GM19043 (cell line): ENCODE measurements at regions not wholly inside any gene's neighbourhood (a gene's known extent, or its start where the extent isn't known, plus 50 kb on each side); places are given as distances from the start of the nearest gene placed in this dataset.

Experiments
- ATAC-seq: cut with Tn5 transposase; IDR thresholded peaks from one replicate; pipeline ENCODE4 v1.9.1; 2021; ENCODE audit warnings: low read depth; ENCODE audit not compliant: unreplicated experiment

- ATAC-seq = no peak
Measured at GRCh38 chr3:25252291-25252690, 175.8 kb upstream of the RARB start.

DNA sequence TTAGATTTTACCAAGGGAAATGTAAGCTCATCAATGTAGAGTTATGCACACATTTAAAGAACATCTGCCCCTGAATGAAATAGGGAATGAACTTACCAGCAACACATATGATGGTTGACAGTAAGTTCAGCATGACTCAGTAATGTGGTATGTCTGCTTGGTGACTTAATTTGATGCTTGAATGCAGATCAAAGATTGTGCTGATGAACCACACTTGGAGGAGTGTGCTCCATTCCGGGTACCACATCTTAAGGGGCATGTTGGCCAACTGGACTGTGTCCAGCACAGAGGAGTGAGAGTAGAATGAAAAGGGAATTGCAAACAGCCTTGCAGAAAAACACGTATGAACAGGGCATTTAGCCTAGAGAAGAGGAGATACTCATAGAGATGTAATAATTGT, 171.0 kb upstream of the RARB start:
- ATAC-seq = no peak

DNA sequence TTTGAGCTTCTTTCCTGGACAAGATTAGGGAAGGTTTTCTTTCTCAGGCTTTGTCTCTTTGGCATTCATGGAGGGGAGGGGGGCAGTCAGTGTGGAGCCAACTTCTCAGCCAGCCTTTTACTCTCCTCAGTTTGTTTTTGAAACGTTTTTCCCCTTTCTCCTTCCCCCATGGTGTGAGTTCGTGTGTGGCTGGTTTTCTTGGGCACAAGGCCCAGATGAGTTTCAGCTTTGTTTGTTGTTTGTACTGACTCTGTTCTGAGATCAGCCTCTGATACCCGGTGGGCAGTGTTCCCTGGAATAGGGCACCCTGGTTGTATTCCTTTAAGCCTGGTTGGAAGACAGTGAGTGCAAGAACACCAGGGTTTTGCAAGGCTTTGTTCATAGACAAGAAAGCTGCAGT, 168.2 kb upstream of the RARB start:
- ATAC-seq = no peak

- no peak for ATAC-seq
Measured at GRCh38 chr3:25262322-25262721, 165.7 kb upstream of the RARB start.

DNA sequence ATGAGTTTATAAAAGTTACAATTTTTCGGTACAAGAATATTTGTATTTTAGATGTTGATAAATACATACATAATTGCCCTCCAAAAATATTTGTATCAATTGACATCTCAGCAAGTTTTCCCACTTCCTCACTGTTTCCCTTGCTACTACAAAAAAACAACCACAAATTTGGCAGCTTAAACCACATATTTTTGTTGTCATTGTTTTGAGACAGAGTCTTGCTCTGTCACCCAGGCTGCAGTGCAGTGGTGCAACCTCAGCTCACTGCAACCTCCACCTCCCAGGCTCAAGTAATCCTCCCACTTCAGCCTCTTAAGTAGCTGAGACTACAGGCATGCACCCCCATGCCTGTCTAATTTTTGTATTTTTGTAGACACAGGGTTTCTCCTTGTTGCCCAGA, 162.8 kb upstream of the RARB start:
- no peak for ATAC-seq

DNA sequence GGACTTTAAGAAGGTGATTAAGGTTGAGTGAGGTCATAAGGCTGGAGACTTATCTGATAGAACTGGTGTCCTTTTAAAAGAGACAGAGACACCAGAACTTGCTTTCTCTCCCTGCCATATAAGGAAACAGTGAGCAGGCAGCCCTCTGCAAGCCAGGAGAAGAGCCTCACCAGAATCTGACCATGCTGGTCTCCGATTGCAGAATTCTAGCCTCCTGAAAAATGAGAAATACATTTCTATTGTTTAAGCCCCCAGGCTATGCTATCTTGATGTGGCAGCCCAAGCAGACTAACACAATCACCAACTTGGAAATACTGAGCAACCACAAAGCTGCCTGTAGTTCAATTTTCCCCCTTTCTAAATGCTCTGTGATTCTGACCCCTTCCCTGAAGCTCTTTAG, 161.4 kb upstream of the RARB start:
- no peak for ATAC-seq

- ATAC-seq = no peak
Measured at GRCh38 chr3:25272090-25272489, 156.0 kb upstream of the RARB start.

DNA sequence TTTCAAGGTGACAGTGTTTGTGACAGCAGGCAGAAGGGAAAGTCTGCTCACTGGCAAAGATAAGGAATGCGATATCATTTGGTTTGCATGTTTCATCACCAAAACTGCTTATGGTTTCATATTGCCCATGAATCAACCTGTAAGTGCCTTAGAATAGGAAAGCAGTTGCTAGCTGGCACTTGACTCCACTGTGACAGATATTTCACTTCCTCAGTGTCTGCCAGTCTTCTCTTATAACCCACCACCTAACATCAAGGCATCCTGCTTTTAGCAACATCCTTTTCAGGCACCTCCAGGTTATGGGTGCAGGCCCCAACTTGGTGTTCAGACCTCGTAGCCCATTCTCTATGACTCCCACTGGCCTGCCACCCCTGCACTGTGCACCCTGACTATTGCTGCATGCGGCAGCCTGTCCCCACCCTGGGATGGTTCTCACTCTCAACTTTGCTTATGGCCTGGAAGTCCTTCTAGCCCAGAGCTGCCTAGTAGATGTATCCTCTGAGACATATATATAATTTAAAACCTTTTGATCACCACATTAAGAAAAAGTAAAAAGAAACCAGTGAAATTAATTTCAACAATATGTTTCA, 154.4 kb upstream of the RARB start:
- ATAC-seq = no peak

DNA sequence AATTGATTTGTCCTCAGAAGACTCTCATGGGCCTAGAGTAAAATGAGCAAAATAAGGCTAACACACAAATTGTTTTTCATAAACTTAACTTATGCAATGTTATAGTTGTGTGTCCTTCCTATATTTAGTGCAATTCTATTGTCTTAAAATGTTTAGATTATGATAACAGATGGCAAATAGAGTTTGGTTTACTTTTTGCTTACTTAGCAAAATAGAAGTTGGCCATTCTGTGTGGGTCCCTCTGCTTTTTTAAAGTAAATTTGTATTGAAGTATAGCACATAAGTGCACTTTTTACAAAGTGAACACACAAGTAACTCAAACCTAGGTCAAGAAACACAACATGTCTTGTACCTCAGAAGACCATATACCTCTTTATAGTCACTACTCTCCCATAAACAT, 150.6 kb upstream of the RARB start:
- ATAC-seq = no peak

- ATAC-seq = no peak
Measured at GRCh38 chr3:25281041-25281731, 146.9 kb upstream of the RARB start.

- no peak for ATAC-seq
Measured at GRCh38 chr3:25281732-25282126, 146.3 kb upstream of the RARB start.

GRCh38 chr3:25283613-25284012, 144.4 kb upstream of the RARB start:
- no peak for ATAC-seq

DNA sequence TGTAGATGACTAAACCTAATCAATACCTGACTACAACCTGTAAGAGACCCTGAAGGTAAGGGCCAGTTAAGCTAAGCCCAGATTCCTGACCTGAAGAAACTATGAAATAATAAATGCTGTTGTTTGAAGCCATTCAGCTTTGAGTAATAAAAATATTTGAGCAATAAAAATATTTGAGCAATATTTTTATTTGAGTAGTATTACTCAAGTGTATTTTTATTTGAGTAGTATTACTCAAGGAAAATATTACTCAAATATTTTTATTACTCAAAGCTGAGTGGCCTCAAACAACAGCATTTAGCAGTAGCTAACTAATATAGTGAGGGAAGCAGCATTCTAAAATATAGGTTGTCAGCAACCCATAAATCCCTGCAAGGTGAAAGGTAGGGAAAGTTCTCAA, 143.8 kb upstream of the RARB start:
- ATAC-seq = no peak

- ATAC-seq = no peak
Measured at GRCh38 chr3:25287291-25287884, 140.7 kb upstream of the RARB start.

DNA sequence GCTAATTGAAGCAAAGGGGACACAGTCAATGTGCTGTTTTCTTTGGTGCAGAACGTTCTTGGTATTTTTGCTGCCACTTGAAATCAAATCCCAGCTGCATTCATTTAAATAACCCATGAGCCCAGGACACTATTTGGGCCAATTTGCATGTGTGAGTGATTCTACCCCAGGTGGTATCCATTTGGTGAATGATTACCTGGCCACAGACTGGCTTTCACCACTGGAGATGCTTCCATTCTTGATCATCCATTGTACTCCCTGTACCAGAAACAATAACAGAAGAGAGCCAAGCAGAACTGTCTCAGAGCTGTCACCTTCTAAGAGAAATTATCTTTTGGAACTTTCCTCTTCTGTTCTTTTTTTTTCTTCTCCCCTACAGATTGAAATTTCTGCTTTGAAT, 139.7 kb upstream of the RARB start:
- no peak for ATAC-seq

GRCh38 chr3:25289156-25289555, 138.9 kb upstream of the RARB start:
- ATAC-seq = no peak

- ATAC-seq = no peak
Measured at GRCh38 chr3:25289663-25290062, 138.4 kb upstream of the RARB start.

- no peak for ATAC-seq
Measured at GRCh38 chr3:25291481-25291905, 136.6 kb upstream of the RARB start.

DNA sequence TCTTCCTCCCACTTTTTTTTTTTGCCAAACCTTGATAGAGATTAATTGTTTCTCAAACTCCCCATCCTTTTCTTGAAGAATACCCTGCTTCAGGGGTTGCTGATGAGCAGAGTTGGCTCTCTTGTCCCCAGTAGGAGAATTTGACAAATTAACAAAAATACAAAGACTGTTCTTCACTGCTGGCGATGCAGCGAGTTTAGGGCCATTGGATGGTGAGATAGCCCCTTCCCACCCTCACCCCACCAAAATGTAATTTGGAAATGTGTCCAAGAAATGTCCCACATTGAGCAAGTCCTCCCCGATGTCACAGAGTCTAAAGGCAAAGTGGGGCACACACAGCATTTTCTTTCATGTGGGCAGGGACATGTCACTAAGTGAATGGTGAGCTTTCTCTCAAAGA, 136.0 kb upstream of the RARB start:
- no peak for ATAC-seq

DNA sequence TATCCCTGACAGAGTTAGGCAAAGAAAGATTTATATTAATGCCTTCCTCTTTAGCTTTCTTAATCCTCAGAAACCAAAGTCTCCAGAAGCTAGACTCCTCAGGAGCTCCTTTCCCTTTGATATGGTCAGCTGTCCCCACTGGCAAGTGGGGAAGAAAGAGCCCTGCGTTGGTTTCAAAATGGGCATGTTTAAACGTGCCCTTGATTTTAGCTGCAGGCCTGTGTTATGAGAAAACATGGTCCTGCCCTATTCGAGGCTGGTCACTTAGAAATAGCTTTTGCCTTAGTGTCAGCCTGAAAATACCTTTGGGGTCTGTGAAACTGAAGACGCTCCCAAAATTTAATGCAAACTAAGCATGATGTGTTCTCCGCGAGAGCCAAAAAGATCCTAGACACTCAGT, 135.5 kb upstream of the RARB start:
- no peak for ATAC-seq

GRCh38 chr3:25293736-25294135, 134.3 kb upstream of the RARB start:
- no peak for ATAC-seq

GRCh38 chr3:25294169-25294805, 133.8 kb upstream of the RARB start:
- ATAC-seq = no peak
